Sigmoid colon (tissue), 6 donors: ENCODE measurements at regions not wholly inside any gene's neighbourhood (a gene's known extent, or its start where the extent isn't known, plus 50 kb on each side); places are given as distances from the start of the nearest gene placed in this dataset.

Experiments
- DNase-seq: peaks from one replicate; pipeline ENCODE4 v3.0.0-alpha.2; 2019
- H3K27ac ChIP-seq, 4 donors: fragments of 200-600 bp; sonication (generic); one replicate each; pipeline ENCODE4 v1.5.1; 2016 to 2019; ENCODE audit warnings: mild to moderate bottlenecking in 1 of 4
- H3K27me3 ChIP-seq, 3 donors: fragments of 200-600 bp; sonication (generic); one replicate each; pipeline ENCODE4 v1.5.1; 2019; ENCODE audit warnings: mild to moderate bottlenecking in 1 of 3
- H3K36me3 ChIP-seq, 4 donors: fragments of 200-600 bp; sonication (generic); one replicate each; pipeline ENCODE4 v1.5.1; 2016 to 2019
- H3K4me1 ChIP-seq, 4 donors: fragments of 200-600 bp; sonication (generic); one replicate each; pipeline ENCODE4 v1.5.1; 2017 to 2019
- H3K4me3 ChIP-seq, 4 donors: fragments of 200-600 bp; sonication (generic); one replicate each; pipeline ENCODE4 v1.5.1; 2017 to 2019; ENCODE audit warnings: mild to moderate bottlenecking in 2 of 4, moderate library complexity in 1 of 4
- H3K9me3 ChIP-seq, 4 donors: fragments of 200-600 bp in 3 of 4; sonication (generic) in 3 of 4; one replicate each; pipeline versions ENCODE4 v1.5.1 to v1.6.1; 2013 to 2019
- CTCF ChIP-seq, 4 experiments: fragments of 450-650 bp in 3 of 4; fragments of 200-600 bp in 1 of 4; IDR thresholded peaks; one replicate each; pipeline ENCODE4 v1.5.1; 2016 to 2019; ENCODE audit warnings: antibody characterized with exemption in 4 of 4, mild to moderate bottlenecking in 3 of 4, moderate library complexity in 2 of 4
- EP300 ChIP-seq, 4 donors: sonication (generic); formaldehyde crosslinking; IDR thresholded peaks; one replicate each; pipeline ENCODE4 v1.6.1; 2017; ENCODE audit warnings: antibody characterized with exemption in 4 of 4
- POLR2A ChIP-seq, 2 donors: fragments of 450-650 bp; IDR thresholded peaks; one replicate each; pipeline ENCODE4 v1.6.1; 2016; ENCODE audit warnings: antibody characterized with exemption in 2 of 2, mild to moderate bottlenecking in 2 of 2, moderate library complexity in 2 of 2
- POLR2AphosphoS5 ChIP-seq, 4 donors: sonication (generic); formaldehyde crosslinking; IDR thresholded peaks; one replicate each; pipeline ENCODE4 v1.6.1; 2017; ENCODE audit warnings: antibody characterized with exemption in 4 of 4
- whole genome bisulfite sequencing, 2 donors: extraction: QIAGEN DNeasy Blood & Tissue Kit; methylation state at CpG; one replicate each; pipeline ENCODE4 v1.1.7; 2013; 5-methylcytosine and 5-hydroxymethylcytosine counted together
- intact Hi-C: fragments of 100-400 bp; cut with DNase I; formaldehyde crosslinking; loops from one replicate; pipeline ENCODE4 v1.15.1; 2023
- donor health status: healthy with polysubstance abuse.
- donor health status: healthy.

- WGBS, 2 donors = 21 to 40% methylated on average over 2 of the region's 2 CpGs
- intact Hi-C loops = no loop called here
- Histone ChIP-seq H3K27ac (no peak overlapping the region), H3K4me1 (no peaks in the 10 kb centered on the region), H3K27me3 (no peaks in the 10 kb centered on the region), H3K9me3 (no peaks in the 10 kb centered on the region), H3K36me3 (no peaks in the 10 kb centered on the region), H3K4me3 (no peak overlapping the region)
- TF ChIP-seq POLR2AphosphoS5 (IDR thresholded peaks at IDR 0.05) (no peak), POLR2A (IDR thresholded peaks at IDR 0.05) (no peak), EP300 (IDR thresholded peaks at IDR 0.05) (no peak), CTCF (IDR thresholded peaks at IDR 0.05) (no peak)
- DNase-seq = no peak
Measured at GRCh38 chr4:14518136-14518535, 484.1 kb upstream of the CPEB2 start.

- Histone ChIP-seq H3K27me3 (no peaks in the 10 kb centered on the region), H3K9me3 (no peaks in the 10 kb centered on the region), H3K27ac (no peak overlapping the region), H3K36me3 (no peaks in the 10 kb centered on the region), H3K4me3 (no peak overlapping the region), H3K4me1 (no peaks in the 10 kb centered on the region)
- DNase-seq = no peak
- WGBS, 2 donors = 60 to 78% methylated on average over 1 of the region's 1 CpG
- TF ChIP-seq POLR2AphosphoS5 (IDR thresholded peaks at IDR 0.05) (no peak), CTCF (IDR thresholded peaks at IDR 0.05) (no peak), POLR2A (IDR thresholded peaks at IDR 0.05) (no peak), EP300 (IDR thresholded peaks at IDR 0.05) (no peak)
- intact Hi-C loops = no loop called here
Measured at GRCh38 chr4:14520171-14520570, 482.1 kb upstream of the CPEB2 start.

GRCh38 chr4:14524276-14524675 is 478.0 kb upstream of the CPEB2 start:
- H3K9me3 ChIP-seq = no peaks in the 10 kb centered on the region
- WGBS, 2 donors = 79 to 81% methylated on average over 1 of the region's 1 CpG
- intact Hi-C loops = no loop called here
- H3K4me1 ChIP-seq = no peaks in the 10 kb centered on the region
- no peak overlapping the region for H3K4me3 ChIP-seq
- H3K27ac ChIP-seq = no peak overlapping the region
- H3K27me3 ChIP-seq = no peaks in the 10 kb centered on the region
- no peaks in the 10 kb centered on the region for H3K36me3 ChIP-seq
- no peak for DNase-seq
- no peak for TF ChIP-seq CTCF (IDR thresholded peaks at IDR 0.05)
- TF ChIP-seq POLR2A (IDR thresholded peaks at IDR 0.05) = no peak
- TF ChIP-seq EP300 (IDR thresholded peaks at IDR 0.05) = no peak
- TF ChIP-seq POLR2AphosphoS5 (IDR thresholded peaks at IDR 0.05) = no peak

GRCh38 chr4:14528918-14529317 is 473.4 kb upstream of the CPEB2 start:
- 91 to 94% methylated on average over 2 of the region's 2 CpGs for WGBS, 2 donors
- Histone ChIP-seq H3K27ac (no peak overlapping the region), H3K4me1 (no peaks in the 10 kb centered on the region), H3K4me3 (no peak overlapping the region), H3K9me3 (no peaks in the 10 kb centered on the region), H3K36me3 (no peaks in the 10 kb centered on the region), H3K27me3 (no peaks in the 10 kb centered on the region)
- no peak for DNase-seq
- intact Hi-C loops = no loop called here
- TF ChIP-seq POLR2AphosphoS5 (IDR thresholded peaks at IDR 0.05) (no peak), POLR2A (IDR thresholded peaks at IDR 0.05) (no peak), EP300 (IDR thresholded peaks at IDR 0.05) (no peak), CTCF (IDR thresholded peaks at IDR 0.05) (no peak)

- WGBS, 2 donors = 67 to 70% methylated on average over 4 of the region's 4 CpGs
- intact Hi-C loops = no loop called here
- TF ChIP-seq CTCF (IDR thresholded peaks at IDR 0.05) (no peak), POLR2A (IDR thresholded peaks at IDR 0.05) (no peak), POLR2AphosphoS5 (IDR thresholded peaks at IDR 0.05) (no peak), EP300 (IDR thresholded peaks at IDR 0.05) (no peak)
- no peak for DNase-seq
- no peaks in the 10 kb centered on the region for H3K4me1 ChIP-seq
- no peaks in the 10 kb centered on the region for H3K9me3 ChIP-seq
- no peak overlapping the region for H3K27ac ChIP-seq
- no peaks in the 10 kb centered on the region for H3K36me3 ChIP-seq
- H3K4me3 ChIP-seq = no peak overlapping the region
- H3K27me3 ChIP-seq = no peaks in the 10 kb centered on the region
Measured at GRCh38 chr4:14529653-14530052, 472.6 kb upstream of the CPEB2 start.
